Neural progenitor cell (in vitro differentiated cells): ENCODE measurements at regions not wholly inside any gene's neighbourhood (a gene's known extent, or its start where the extent isn't known, plus 50 kb on each side); places are given as distances from the start of the nearest gene placed in this dataset.

Experiments
- EZH2 ChIP-seq: fragments of 200-600 bp; sonication (generic); IDR thresholded peaks from 2 replicates; pipeline ENCODE4 v1.6.1; 2017; ENCODE audit warnings: antibody characterized with exemption, mild to moderate bottlenecking, moderate library complexity
- EZH2phosphoT487 ChIP-seq: fragments of 200-600 bp; sonication (generic); IDR thresholded peaks from 2 replicates; pipeline ENCODE4 v1.6.1; 2017; ENCODE audit warnings: antibody characterized with exemption
- TF ChIP-seq, protein P1 (sequence below): fragments of 200-600 bp; sonication (generic); IDR thresholded peaks from 2 replicates; pipeline ENCODE4 v1.5.1; 2017; ENCODE audit warnings: antibody characterized with exemption, mild to moderate bottlenecking

DNA sequence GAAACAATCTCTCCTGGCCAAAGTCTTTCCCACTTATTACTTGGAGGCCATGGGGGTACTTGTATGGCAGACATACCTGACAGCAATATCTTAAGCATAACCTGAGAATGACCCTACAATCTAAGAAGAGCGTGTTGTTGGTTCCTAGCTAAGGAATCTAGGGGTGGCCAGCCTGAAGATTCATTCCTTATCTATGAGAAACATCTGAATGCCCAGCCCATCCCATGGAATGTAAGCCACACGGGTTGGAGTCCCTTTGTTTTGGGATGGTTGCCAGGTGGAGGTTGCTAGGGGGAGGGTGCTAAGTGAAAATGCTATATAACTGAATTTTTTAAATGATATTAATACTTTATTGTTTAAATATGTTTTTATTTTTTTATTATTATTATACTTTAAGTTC is 725.0 kb downstream of the ETS1 start:
- TF ChIP-seq, protein P1, sequence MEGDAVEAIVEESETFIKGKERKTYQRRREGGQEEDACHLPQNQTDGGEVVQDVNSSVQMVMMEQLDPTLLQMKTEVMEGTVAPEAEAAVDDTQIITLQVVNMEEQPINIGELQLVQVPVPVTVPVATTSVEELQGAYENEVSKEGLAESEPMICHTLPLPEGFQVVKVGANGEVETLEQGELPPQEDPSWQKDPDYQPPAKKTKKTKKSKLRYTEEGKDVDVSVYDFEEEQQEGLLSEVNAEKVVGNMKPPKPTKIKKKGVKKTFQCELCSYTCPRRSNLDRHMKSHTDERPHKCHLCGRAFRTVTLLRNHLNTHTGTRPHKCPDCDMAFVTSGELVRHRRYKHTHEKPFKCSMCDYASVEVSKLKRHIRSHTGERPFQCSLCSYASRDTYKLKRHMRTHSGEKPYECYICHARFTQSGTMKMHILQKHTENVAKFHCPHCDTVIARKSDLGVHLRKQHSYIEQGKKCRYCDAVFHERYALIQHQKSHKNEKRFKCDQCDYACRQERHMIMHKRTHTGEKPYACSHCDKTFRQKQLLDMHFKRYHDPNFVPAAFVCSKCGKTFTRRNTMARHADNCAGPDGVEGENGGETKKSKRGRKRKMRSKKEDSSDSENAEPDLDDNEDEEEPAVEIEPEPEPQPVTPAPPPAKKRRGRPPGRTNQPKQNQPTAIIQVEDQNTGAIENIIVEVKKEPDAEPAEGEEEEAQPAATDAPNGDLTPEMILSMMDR, result no peak
- TF ChIP-seq EZH2phosphoT487 (no peak), EZH2 (no peak)
